OCI-LY1 (cell line): ENCODE measurements at regions not wholly inside any gene's neighbourhood (a gene's known extent, or its start where the extent isn't known, plus 50 kb on each side); places are given as distances from the start of the nearest gene placed in this dataset.

Source experiments
- H2AFZ ChIP-seq: fragments of 200-600 bp; sonication (generic), shearing (Covaris generic); 2 replicates; pipeline ENCODE4 v1.6.0; 2014; ENCODE audit warnings: antibody characterized with exemption, mild to moderate bottlenecking, low read length
- H3F3A ChIP-seq: fragments of 200-600 bp; sonication (generic), shearing (Covaris generic); 2 replicates; pipeline ENCODE4 v1.6.0; 2014; ENCODE audit warnings: mild to moderate bottlenecking, antibody characterized with exemption, low read length, moderate library complexity; ENCODE audit not compliant: insufficient read depth
- H3K27ac ChIP-seq: fragments of 200-600 bp; sonication (generic); 2 replicates; pipeline ENCODE4 v1.5.1; 2014; ENCODE audit warnings: low read length, mixed run types, mild to moderate bottlenecking, low read depth; ENCODE audit not compliant: poor library complexity, severe bottlenecking
- H3K27me3 ChIP-seq: fragments of 200-600 bp; sonication (generic); 2 replicates; pipeline ENCODE4 v1.6.0; 2014; ENCODE audit warnings: antibody characterized with exemption, mild to moderate bottlenecking, low read length, moderate library complexity; ENCODE audit not compliant: insufficient read depth
- H3K36me3 ChIP-seq: fragments of 200-600 bp; sonication (generic); 2 replicates; pipeline ENCODE4 v1.6.1; 2014; ENCODE audit warnings: mild to moderate bottlenecking, antibody characterized with exemption, low read length, moderate library complexity, mixed read lengths; ENCODE audit not compliant: insufficient read depth
- H3K4me1 ChIP-seq: fragments of 200-600 bp; sonication (generic); 2 replicates; pipeline ENCODE4 v1.5.1; 2014; ENCODE audit warnings: mild to moderate bottlenecking, low read length, moderate library complexity; ENCODE audit not compliant: insufficient read depth, severe bottlenecking
- H3K4me2 ChIP-seq: fragments of 200-600 bp; sonication (generic), shearing (Covaris generic); 2 replicates; pipeline ENCODE4 v1.6.1; 2014; ENCODE audit warnings: low read length
- H3K4me3 ChIP-seq: fragments of 200-600 bp; sonication (generic); 2 replicates; pipeline ENCODE4 v1.5.1; 2014; ENCODE audit warnings: low read length, low read depth, mild to moderate bottlenecking, mixed read lengths; ENCODE audit not compliant: poor library complexity, severe bottlenecking
- H3K79me2 ChIP-seq: fragments of 200-600 bp; shearing (Covaris generic); 2 replicates; pipeline ENCODE4 v1.6.1; 2016; ENCODE audit warnings: mixed run types, low read length, mixed read lengths; ENCODE audit not compliant: insufficient read depth
- H3K9ac ChIP-seq: fragments of 200-600 bp; sonication (generic), shearing (Covaris generic); 2 replicates; pipeline ENCODE4 v1.6.1; 2014; ENCODE audit warnings: mild to moderate bottlenecking, low read length, mixed read lengths
- H3K9me2 ChIP-seq: fragments of 200-600 bp; sonication (generic), shearing (Covaris generic); 2 replicates; pipeline ENCODE4 v1.6.1; 2014; ENCODE audit warnings: low read depth, mild to moderate bottlenecking, low read length, mixed read lengths
- H3K9me3 ChIP-seq: fragments of 200-600 bp; shearing (Covaris generic); 2 replicates; pipeline ENCODE4 v1.6.1; 2014; ENCODE audit warnings: low read length, mixed read lengths
- H4K20me1 ChIP-seq: fragments of 200-600 bp; sonication (generic), shearing (Covaris generic); 2 replicates; pipeline ENCODE4 v1.6.0; 2016; ENCODE audit warnings: mild to moderate bottlenecking, low read length; ENCODE audit not compliant: insufficient read depth
- EZH2 ChIP-seq: fragments of 200-600 bp; sonication (generic), shearing (Covaris generic); IDR thresholded peaks from 2 replicates; pipeline ENCODE4 v1.8.0; 2017; ENCODE audit warnings: borderline replicate concordance, mixed run types, mild to moderate bottlenecking, antibody characterized with exemption, low read length, moderate library complexity, mixed read lengths
- TF ChIP-seq, protein P1 (sequence below): fragments of 200-600 bp; sonication (generic), shearing (Covaris generic); IDR thresholded peaks from 2 replicates; pipeline ENCODE4 v1.5.1; 2017; ENCODE audit warnings: mild to moderate bottlenecking, antibody characterized with exemption, low read length, moderate library complexity, mixed read lengths

DNA sequence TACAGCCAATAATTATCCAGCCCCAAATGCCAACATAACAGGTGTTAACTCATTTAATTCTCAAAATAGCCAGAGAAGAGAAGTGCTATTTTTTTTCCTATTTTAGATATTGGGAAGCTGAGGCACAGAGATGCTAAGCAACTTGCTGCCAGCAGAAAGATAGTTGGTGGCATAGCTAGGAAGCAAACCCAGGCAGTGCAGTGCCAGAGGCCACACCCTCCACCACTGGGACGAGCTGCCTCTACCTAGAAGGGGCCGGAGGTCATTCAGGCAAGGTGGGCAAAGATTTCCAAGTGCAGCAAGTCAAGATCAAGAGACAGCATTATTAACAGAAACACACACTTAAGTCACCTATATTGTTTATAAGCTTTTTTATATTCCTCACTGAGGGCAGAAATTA is 654.1 kb downstream of the INHBA start:
- no peaks in the 10 kb centered on the region for H3F3A ChIP-seq
- no peak overlapping the region for H3K9ac ChIP-seq
- H3K27ac ChIP-seq: no peak overlapping the region
- H3K4me3 ChIP-seq: no peak overlapping the region
- TF ChIP-seq EZH2: no peak
- TF ChIP-seq, protein P1, sequence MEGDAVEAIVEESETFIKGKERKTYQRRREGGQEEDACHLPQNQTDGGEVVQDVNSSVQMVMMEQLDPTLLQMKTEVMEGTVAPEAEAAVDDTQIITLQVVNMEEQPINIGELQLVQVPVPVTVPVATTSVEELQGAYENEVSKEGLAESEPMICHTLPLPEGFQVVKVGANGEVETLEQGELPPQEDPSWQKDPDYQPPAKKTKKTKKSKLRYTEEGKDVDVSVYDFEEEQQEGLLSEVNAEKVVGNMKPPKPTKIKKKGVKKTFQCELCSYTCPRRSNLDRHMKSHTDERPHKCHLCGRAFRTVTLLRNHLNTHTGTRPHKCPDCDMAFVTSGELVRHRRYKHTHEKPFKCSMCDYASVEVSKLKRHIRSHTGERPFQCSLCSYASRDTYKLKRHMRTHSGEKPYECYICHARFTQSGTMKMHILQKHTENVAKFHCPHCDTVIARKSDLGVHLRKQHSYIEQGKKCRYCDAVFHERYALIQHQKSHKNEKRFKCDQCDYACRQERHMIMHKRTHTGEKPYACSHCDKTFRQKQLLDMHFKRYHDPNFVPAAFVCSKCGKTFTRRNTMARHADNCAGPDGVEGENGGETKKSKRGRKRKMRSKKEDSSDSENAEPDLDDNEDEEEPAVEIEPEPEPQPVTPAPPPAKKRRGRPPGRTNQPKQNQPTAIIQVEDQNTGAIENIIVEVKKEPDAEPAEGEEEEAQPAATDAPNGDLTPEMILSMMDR: no peak
- H3K4me1 ChIP-seq: no peaks in the 10 kb centered on the region
- H3K36me3 ChIP-seq: no peaks in the 10 kb centered on the region
- no peaks in the 10 kb centered on the region for H3K9me2 ChIP-seq
- H3K27me3 ChIP-seq: no peaks in the 10 kb centered on the region
- no peaks in the 10 kb centered on the region for H3K9me3 ChIP-seq
- H4K20me1 ChIP-seq: no peaks in the 10 kb centered on the region
- no peak overlapping the region for H2AFZ ChIP-seq
- no peaks in the 10 kb centered on the region for H3K79me2 ChIP-seq
- H3K4me2 ChIP-seq: no peak overlapping the region

DNA sequence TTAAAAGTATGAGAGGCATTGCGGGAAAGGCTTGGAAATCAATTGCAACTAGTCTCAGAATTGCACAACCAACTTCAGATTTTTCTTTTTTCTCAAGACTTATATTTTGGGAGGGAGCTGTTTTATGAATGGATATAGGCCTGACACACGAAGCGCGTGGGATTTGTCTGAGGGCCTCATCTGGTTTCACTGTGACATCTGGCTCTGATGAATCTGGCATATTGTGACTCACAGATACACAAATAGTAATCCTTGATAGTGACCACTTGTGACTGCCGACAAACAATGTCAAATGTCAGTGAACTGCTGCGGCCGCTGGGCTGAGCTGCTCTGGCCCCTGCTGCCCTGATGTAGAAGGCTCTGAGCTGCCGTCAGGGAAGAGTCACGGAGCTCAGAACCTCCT is 655.1 kb downstream of the INHBA start:
- Histone ChIP-seq H4K20me1 (no peaks in the 10 kb centered on the region), H3K9ac (no peak overlapping the region), H3K9me3 (no peaks in the 10 kb centered on the region), H3K4me2 (no peak overlapping the region), H3K36me3 (no peaks in the 10 kb centered on the region), H3K27me3 (no peaks in the 10 kb centered on the region), H3K9me2 (no peaks in the 10 kb centered on the region), H3K79me2 (no peaks in the 10 kb centered on the region), H3K4me1 (no peaks in the 10 kb centered on the region), H3K27ac (no peak overlapping the region), H3F3A (no peaks in the 10 kb centered on the region), H2AFZ (no peak overlapping the region), H3K4me3 (no peak overlapping the region)
- TF ChIP-seq EZH2: no peak
- TF ChIP-seq, protein P1: no peak

DNA sequence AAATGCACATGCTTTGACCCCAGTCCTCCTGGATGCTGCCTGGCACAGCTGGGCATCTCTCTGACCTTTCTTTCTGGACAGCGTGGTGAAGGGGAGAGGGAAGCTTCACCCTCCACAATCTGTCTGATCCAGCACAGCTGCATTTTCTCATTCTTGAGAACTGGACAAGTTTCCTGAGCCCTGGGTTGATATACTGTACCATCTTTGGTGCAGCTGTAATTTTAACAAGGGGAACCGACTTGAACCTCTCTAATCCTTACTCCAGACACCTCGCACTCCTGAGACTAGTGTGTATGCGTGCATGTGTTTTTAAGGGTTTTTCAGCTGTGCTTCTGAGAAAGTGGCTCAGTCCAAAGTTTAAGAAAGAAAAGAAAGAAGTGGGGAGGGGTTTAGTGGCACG is 655.7 kb downstream of the INHBA start:
- Histone ChIP-seq H3K27me3 (no peaks in the 10 kb centered on the region), H4K20me1 (no peaks in the 10 kb centered on the region), H3K36me3 (no peaks in the 10 kb centered on the region), H3K9me3 (no peaks in the 10 kb centered on the region), H3K4me1 (no peaks in the 10 kb centered on the region), H3K79me2 (no peaks in the 10 kb centered on the region), H3K27ac (no peak overlapping the region), H3K4me3 (no peak overlapping the region), H3K9ac (no peak overlapping the region), H3F3A (no peaks in the 10 kb centered on the region), H3K4me2 (no peak overlapping the region), H3K9me2 (no peaks in the 10 kb centered on the region), H2AFZ (no peak overlapping the region)
- TF ChIP-seq, protein P1: no peak
- TF ChIP-seq EZH2: no peak
